Gastroesophageal sphincter (tissue), 3 donors: ENCODE measurements at regions not wholly inside any gene's neighbourhood (a gene's known extent, or its start where the extent isn't known, plus 50 kb on each side); places are given as distances from the start of the nearest gene placed in this dataset.

Experiments used
- EP300 ChIP-seq: sonication (generic); formaldehyde crosslinking; IDR thresholded peaks from one replicate; pipeline ENCODE4 v1.6.1; 2017; ENCODE audit warnings: antibody characterized with exemption, mild to moderate bottlenecking
- POLR2A ChIP-seq, 2 donors: fragments of 450-650 bp; IDR thresholded peaks; one replicate each; pipeline ENCODE4 v1.6.1; 2017; ENCODE audit warnings: antibody characterized with exemption in 2 of 2, mild to moderate bottlenecking in 2 of 2, moderate library complexity in 1 of 2
- POLR2AphosphoS5 ChIP-seq: sonication (generic); formaldehyde crosslinking; IDR thresholded peaks from one replicate; pipeline ENCODE4 v1.6.1; 2017; ENCODE audit warnings: antibody characterized with exemption
- TF ChIP-seq, protein P1 (sequence below), 4 experiments: fragments of 200-600 bp in 2 of 4; fragments of 450-650 bp in 2 of 4; sonication (generic) in 1 of 4; IDR thresholded peaks; one replicate each; pipeline ENCODE4 v1.5.1; 2017 to 2019; ENCODE audit warnings: antibody characterized with exemption in 4 of 4, mild to moderate bottlenecking in 2 of 4, moderate library complexity in 2 of 4

DNA sequence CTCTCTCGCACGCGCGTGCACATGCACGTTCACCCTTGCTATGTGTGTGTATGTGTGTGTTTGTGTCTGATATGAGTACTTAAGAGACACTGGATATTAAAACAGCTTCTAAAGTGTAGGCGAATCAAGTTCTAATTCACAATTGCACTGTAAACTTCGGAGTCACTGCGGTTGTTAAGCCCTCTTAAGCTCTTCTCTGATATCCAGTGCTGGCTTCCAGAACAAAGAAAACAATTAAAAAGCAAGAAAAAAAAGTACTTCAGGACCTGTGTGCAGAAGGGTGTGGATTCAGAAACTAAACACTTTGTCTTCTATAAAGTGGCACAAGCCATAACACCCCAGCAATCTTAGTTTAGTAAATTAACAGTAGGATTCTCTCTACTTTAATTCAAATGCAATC lies 300.2 kb downstream of the PCDH7 start:
- TF ChIP-seq, protein P1, sequence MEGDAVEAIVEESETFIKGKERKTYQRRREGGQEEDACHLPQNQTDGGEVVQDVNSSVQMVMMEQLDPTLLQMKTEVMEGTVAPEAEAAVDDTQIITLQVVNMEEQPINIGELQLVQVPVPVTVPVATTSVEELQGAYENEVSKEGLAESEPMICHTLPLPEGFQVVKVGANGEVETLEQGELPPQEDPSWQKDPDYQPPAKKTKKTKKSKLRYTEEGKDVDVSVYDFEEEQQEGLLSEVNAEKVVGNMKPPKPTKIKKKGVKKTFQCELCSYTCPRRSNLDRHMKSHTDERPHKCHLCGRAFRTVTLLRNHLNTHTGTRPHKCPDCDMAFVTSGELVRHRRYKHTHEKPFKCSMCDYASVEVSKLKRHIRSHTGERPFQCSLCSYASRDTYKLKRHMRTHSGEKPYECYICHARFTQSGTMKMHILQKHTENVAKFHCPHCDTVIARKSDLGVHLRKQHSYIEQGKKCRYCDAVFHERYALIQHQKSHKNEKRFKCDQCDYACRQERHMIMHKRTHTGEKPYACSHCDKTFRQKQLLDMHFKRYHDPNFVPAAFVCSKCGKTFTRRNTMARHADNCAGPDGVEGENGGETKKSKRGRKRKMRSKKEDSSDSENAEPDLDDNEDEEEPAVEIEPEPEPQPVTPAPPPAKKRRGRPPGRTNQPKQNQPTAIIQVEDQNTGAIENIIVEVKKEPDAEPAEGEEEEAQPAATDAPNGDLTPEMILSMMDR (IDR thresholded peaks at IDR 0.05), result no peak
- no peak for TF ChIP-seq POLR2A (IDR thresholded peaks at IDR 0.05)
- no peak for TF ChIP-seq POLR2AphosphoS5
- no peak for TF ChIP-seq EP300
